RWPE1 (cell line): ENCODE measurements at regions not wholly inside any gene's neighbourhood (a gene's known extent, or its start where the extent isn't known, plus 50 kb on each side); places are given as distances from the start of the nearest gene placed in this dataset.

Experiments used
- CTCF ChIA-PET: fragments of 350-600 bp; sonication (Branson Sonifier 250); formaldehyde crosslinking; extraction: SDS; loops from one replicate; lab custom pipeline; 2021; lab: Yijun Ruan, JAX
- POLR2A ChIA-PET: fragments of 400-600 bp; formaldehyde crosslinking; extraction: SDS; loops from one replicate; lab custom pipeline; 2020; ENCODE audit warnings: antibody characterized with exemption; ENCODE audit not compliant: low non-redundant PET; lab: Yijun Ruan, JAX
- DNase-seq: peaks from one replicate; pipeline ENCODE4 v3.0.0; 2012; ENCODE audit warnings: low spot score
- H3K27ac ChIP-seq: fragments of 450-650 bp; 2 replicates; pipeline ENCODE4 v1.5.1; 2017
- TF ChIP-seq, protein P1 (sequence below): fragments of 450-650 bp; conservative IDR thresholded peaks from 2 replicates; pipeline ENCODE4 v1.5.1; 2017; ENCODE audit warnings: low read depth, mild to moderate bottlenecking

DNA sequence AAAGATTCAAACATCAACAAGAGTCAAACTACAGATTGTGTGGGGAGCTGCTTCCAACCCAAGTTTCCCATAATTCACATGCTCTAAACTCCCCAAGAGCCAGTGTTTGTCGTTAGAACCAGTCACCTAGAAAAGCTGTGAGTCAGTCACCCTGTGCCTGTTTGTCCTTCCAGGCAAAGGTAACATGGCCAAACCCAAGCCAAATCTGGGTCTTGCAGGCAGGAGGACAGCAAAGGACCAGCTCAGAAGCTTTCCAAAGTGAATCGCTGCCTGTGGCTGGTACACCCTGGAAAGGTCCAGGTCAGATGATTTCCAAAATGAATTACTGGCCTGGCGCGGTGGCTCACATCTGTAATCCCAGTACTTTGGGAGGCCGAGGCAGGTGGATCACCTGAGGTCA is 251.5 kb downstream of the FAM43A start:
- DNase-seq = no peak
- POLR2A ChIA-PET = no interaction called here
- CTCF ChIA-PET = no interaction called here
- TF ChIP-seq, protein P1, sequence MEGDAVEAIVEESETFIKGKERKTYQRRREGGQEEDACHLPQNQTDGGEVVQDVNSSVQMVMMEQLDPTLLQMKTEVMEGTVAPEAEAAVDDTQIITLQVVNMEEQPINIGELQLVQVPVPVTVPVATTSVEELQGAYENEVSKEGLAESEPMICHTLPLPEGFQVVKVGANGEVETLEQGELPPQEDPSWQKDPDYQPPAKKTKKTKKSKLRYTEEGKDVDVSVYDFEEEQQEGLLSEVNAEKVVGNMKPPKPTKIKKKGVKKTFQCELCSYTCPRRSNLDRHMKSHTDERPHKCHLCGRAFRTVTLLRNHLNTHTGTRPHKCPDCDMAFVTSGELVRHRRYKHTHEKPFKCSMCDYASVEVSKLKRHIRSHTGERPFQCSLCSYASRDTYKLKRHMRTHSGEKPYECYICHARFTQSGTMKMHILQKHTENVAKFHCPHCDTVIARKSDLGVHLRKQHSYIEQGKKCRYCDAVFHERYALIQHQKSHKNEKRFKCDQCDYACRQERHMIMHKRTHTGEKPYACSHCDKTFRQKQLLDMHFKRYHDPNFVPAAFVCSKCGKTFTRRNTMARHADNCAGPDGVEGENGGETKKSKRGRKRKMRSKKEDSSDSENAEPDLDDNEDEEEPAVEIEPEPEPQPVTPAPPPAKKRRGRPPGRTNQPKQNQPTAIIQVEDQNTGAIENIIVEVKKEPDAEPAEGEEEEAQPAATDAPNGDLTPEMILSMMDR = no peak
- no peak overlapping the region for H3K27ac ChIP-seq

DNA sequence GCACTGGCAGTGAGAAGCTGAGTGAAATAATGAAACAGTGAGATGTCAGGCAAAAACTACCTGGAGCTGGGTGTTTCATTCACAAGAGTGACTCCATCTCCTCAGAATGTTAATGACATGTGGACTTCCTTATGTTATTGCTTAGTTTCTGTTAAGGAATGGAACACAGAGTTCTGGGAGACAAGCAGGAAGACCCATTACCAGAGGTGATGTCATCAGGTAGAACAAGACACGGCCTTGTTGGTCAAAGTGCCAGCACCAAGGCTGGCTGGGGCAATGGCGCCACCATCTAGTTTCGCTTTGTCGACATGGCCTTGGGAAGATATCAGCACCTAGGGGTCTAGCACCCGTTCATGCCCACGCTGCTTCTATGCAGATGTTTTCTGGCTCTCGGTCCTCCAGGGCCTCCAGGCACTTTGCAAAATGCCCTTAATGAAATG is 252.2 kb downstream of the FAM43A start:
- TF ChIP-seq, protein P1 = no peak
- no peak for DNase-seq
- POLR2A ChIA-PET = no interaction called here
- no peak overlapping the region for H3K27ac ChIP-seq
- CTCF ChIA-PET = no interaction called here

DNA sequence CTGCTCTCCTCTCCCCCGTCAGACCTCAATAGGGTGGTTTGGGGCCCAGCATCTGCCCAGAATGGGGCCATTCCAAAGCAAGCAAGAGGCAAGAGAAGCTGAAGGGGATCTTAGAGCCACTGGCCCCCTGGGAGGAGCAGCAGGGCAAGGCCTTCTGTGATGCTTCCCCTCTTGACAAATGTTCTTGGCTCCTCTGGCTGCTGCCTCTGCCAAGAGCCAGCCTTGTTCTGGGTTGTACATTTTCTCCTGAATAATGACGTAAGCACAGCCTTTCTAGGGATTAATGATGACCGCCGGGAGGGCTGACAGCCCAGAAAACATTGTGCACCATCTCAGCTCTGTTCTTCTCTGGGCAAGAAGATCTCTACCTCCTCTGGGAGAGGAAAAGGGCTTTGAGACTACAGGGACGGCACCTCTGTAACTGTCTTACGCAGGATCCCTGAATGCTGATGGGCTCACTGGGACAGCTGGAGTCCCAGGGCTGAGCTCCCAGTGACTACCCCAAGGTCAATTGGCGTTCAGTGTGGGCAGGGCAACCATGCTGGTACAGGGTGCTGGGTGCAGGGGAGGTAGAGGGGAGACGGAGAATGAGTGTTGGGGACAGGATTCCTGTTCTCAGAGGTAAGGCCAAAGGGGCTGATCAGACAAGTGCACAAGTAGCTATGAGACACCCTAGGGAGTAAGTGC is 253.3 kb downstream of the FAM43A start:
- no peak for DNase-seq
- TF ChIP-seq, protein P1 = no peak
- no peak overlapping the region for H3K27ac ChIP-seq
- CTCF ChIA-PET = no interaction called here
- POLR2A ChIA-PET = no interaction called here

DNA sequence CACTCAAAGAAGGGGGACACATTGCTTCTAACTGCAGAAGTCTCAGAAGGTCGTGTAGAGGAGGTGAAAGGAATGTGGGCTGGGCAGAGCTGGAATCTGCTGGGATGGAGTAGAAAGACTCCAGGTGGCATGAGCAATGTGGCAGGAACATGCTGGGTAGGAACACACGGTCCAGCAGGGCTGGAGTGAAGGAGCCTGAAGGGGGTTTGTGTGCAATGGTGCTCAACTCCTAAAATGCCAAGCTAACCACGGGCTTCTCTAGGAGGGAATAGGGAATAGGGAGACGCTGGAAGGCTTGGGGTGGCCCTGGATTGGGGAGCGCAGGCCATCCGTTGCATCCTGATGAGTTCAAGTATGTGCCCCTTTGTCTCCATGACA is 253.8 kb downstream of the FAM43A start:
- DNase-seq = no peak
- POLR2A ChIA-PET = no interaction called here
- CTCF ChIA-PET = no interaction called here
- no peak overlapping the region for H3K27ac ChIP-seq
- TF ChIP-seq, protein P1 = no peak

DNA sequence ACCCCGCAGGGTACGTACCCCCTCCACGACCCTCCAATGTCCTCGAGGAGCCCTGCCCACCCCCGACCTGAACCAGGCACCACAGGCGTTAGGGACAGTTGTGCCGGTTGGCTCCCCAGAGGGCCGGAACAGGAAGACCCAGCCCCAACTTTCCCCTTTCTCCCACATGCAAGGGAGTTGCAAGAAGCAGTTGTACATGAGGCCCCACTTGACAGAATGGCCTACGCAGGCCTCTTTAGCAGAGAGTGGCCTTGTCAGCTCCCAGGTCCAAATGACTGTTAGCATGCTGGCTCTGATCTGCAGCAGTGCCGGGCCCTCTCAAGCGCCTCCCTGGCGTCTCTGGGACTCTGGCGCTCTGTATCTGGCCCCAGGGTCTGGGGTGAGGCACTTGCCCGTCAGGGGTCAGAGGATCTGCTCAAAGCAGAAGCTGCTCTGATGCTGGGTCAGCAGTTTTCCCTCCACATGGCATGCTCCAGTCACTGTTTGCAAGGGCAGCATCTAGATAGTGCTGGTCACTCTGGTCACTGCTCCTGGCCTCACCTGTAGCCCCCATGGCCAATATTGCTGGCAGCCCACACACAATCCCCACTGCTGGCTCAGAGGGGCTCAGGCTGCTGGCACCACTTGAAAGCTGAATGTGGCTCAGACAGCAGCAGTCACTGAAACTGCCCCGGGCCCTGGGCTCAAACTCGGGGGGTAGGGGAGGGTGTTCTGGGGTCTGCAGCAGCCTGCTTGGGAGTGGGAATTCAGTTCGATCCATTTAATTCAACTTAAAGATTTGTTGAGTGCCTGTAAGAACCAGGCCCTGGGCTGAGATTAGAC is 254.5 kb downstream of the FAM43A start:
- ChIA-PET CTCF (no interaction called here), POLR2A (interaction anchor here (0.6 kb wide), 1 partner anchor 191 kb away, joined by 3 read pairs; no protein-coding TSS in a partner anchor)
- no peak for DNase-seq
- TF ChIP-seq, protein P1 = no peak
- H3K27ac ChIP-seq = no peak overlapping the region

DNA sequence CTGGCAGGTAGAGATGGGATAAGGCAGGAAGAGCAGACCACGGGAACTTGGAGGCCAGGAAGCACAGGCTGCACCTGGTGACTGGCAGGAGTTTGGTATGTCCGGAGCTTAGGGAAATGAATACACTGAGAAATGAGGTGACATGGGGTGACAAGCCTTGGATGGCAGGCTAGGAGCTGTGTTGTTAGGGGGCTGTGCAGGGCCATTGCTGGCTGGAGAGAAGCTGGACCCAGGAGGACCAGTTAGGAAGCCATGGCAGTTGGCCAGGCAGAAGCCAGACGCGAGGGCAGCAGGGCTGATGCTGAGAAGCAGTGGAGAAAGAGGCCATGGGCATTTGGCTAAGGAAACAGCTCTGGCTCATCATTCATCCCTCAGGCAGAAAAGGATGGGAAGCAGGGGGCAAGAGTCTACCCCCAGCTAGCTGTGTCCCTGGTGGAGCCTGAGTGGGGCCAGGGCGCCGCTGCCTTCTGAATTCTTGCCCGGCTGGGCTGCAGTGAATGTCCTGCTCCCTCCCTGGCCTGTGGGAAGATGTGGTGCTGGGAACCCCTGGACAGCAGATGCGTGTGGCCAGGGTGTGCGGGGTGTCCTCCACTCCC is 255.8 kb downstream of the FAM43A start:
- POLR2A ChIA-PET = no interaction called here
- H3K27ac ChIP-seq = no peak overlapping the region
- TF ChIP-seq, protein P1 = no peak
- DNase-seq = no peak
- CTCF ChIA-PET = interaction anchor here (0.5 to 0.6 kb wide), 2 partner anchors 21 to 1657 kb away, joined by 3 to 4 read pairs; no protein-coding TSS in a partner anchor
